NB4 (cell line): ENCODE measurements at regions not wholly inside any gene's neighbourhood (a gene's known extent, or its start where the extent isn't known, plus 50 kb on each side); places are given as distances from the start of the nearest gene placed in this dataset.

Experiments used
- CTCF ChIP-seq: IDR thresholded peaks from one replicate; pipeline ENCODE4 v1.5.1; 2012; ENCODE audit warnings: low read depth, low read length
- MYC ChIP-seq: IDR thresholded peaks from 2 replicates; pipeline ENCODE4 v1.6.1; 2011; ENCODE audit warnings: low read depth, low read length
- POLR2A ChIP-seq: IDR thresholded peaks from 2 replicates; pipeline ENCODE4 v1.6.1; 2011; ENCODE audit warnings: mild to moderate bottlenecking; ENCODE audit not compliant: insufficient read length; ENCODE audit errors: extremely low read depth

GRCh38 chr13:73231471-73231870, 172.7 kb downstream of the KLF5 start:
- TF ChIP-seq CTCF (no peak), POLR2A (no peak), MYC (no peak)
